Fibroblast of gingiva (primary cell): ENCODE measurements at regions not wholly inside any gene's neighbourhood (a gene's known extent, or its start where the extent isn't known, plus 50 kb on each side); places are given as distances from the start of the nearest gene placed in this dataset.

Source experiments
- DNase-seq: peaks from one replicate; pipeline ENCODE4 v3.0.0-alpha.2; 2011; ENCODE audit warnings: low read depth

DNA sequence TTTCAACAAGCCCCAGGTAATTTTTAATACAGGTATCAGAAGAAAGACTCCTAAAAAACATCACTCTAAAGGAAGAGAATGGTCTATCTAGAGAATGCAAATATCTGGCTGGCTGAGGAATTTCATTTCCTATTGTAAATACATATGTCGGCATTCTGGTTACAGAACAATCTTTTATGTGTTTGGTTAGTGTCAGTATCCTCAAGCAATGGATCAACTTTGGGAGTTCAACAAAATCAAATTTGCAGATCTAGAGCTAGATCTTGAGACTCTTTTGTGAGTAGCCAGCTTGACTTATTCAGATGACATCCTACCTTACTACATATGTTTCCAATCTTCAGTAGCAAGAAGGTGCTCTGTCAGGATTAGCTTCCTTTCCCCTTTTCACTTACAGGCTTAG, 145.1 kb downstream of the BTC start:
- no peak for DNase-seq

DNA sequence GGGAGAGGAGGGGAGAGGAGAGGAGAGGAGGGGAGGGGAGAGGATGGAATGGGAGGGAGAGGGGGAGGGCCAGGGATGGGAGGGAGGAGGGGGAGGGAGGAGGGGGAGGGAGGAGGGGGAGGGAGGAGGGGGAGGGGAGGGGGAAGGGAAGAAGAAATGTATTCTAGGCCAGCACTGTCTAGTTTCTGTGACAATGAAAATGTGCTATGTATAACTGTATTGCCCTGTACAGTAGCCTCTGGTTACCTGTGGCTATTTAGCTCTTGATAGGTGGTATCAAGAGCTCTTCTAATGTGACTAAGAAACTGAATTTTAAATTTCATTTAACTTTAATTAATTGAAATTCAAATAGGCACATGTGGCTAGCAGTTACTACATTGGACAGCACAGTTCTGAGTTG, 143.1 kb downstream of the BTC start:
- DNase-seq = no peak

DNA sequence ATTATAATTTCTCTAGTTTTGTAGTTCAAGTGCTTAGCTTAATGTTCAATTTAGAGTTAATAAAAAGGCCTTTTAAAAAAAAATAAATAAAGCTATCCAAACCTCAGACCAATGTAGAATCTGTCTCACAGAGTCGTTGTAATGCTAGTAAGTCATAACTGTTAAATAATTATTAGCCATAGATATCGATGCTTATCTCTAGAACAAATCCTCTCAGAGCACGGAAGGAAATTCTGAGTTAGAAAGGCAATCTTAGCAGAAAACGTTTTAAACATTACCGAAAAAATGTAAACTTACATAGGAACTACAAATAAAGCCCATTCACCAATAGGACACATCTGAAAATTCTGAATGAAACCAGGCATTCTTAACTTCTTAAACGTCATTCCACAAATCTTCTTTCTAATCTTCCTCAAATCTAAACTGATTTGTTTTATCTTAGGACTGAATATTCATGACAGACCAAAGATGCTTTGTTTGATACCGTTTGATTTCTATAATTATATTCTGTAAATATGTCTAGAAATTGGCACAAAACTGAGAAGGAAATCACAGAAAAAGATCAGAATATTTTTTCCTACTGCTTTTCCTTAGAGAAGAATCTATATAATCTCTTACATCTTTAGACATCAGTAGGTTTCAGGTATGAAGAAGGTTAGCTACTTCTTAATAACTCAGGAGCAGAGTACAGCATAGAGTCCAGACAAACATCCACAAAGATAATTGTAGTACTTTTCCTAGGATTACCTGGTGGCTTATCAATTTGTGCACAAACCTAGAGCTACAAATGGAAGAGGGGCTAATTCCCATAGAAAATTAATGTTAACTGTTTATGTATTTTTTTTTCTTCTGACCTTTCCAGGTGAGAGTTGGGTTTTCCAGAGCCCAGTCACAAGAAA, 140.7 kb downstream of the BTC start:
- no peak for DNase-seq

DNA sequence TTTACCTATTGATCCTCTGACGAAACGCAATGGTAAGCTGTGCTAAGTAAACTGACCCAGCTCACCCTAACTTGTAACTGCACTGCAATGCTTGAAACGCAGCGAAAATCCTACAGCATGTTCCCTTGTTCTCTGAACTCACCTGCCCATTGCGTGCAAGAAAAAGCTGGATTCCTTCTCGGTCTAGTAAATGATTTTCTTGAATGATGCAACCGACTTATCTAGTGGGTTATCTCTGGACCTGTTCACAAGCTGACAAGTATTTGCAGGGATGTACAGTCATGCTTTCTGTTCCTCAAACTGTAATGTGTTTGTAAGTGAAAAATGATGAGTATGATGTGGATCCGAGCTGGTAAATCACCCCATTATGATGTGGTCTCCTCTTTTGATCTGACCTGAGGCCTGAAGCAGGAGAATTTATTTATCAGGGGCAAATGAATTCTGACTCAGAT, 140.1 kb downstream of the BTC start:
- no peak for DNase-seq

GRCh38 chr4:74656596-74656995, 137.7 kb downstream of the BTC start:
- no peak for DNase-seq

DNA sequence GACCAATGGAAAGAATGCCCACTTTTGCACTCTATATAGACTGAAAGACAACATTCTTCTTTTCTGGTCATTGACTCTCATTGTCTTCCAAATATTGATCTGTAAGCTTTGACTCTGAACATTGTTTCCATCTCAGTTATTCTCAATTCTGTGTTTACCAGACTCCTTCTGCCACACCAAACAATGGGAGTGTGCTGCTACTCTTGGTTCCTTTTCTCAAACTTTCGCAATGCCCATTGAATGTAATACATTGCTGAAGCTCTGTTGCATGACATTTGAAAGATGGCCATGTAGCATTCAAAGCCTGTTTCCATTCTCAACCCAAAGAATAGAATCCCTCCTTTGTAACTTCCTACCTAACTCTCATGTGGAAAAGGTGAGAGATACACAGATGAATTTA, 136.2 kb downstream of the BTC start:
- DNase-seq = peak; percentile 18

- DNase-seq = peak; percentile 98
Observed at GRCh38 chr4:74659576-74660411, 134.5 kb downstream of the BTC start.

- no peak for DNase-seq
Observed at GRCh38 chr4:74660866-74661265, 133.5 kb downstream of the BTC start.

- DNase-seq = peak; percentile 86
Observed at GRCh38 chr4:74661427-74662201, 132.7 kb downstream of the BTC start.

DNA sequence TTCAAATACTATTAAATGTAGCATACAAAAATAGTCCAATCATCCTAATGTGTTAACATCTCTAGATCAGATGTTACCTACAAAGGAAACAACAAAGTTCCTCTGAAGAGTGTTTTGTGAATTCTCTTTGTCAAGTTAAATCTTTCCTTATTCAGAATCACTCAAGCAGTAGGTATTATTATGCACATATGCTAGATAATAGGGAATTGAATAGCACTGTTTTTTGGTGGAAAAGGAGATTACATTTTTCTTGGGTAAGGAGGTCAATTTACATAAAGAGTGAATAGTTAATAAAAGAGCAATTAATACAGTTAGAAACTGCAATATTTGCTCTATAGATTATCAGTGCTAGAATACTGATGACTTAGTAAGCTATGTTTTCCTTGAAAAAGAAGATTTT, 130.7 kb downstream of the BTC start:
- no peak for DNase-seq

DNA sequence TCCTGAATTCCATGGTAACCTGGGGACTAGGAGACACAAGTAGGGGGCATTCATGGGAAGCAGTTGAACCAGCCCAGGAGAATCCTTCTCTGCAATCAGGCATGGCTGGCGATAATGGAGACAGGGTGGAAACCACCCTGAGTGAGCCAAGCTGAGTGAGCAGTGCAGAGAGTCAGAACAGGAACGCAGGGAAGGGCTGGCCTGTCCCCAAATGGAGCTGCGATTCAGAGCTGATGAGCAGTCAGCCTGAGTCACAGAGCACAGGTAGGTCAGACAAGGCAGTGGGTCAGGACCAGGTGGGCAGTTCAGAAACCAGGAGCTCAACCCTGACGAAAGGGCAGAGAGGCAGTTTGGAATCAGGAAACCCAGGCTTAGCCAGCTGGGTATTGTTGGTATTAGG, 129.0 kb downstream of the BTC start:
- no peak for DNase-seq

GRCh38 chr4:74665876-74666275, 128.4 kb downstream of the BTC start:
- DNase-seq = no peak

GRCh38 chr4:74667438-74667837, 126.9 kb downstream of the BTC start:
- no peak for DNase-seq

DNA sequence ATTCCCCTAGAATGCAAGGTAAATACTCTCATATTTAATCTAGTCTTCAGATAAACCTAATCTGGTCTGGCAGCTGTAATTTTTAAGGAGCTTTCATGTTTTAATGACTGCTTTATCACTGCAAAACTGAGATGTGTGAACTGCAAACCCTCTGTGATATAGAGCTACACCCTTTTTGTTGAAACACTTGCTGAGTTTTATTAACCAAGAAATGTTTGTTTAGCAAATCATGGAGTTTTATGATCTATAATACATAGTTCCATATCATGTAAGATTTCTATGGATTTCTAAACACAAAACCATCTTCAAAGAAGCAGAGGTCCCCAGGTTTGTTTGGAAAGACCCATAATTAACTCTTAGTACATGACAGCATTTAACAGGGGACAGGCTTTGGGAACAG, 126.4 kb downstream of the BTC start:
- no peak for DNase-seq

DNA sequence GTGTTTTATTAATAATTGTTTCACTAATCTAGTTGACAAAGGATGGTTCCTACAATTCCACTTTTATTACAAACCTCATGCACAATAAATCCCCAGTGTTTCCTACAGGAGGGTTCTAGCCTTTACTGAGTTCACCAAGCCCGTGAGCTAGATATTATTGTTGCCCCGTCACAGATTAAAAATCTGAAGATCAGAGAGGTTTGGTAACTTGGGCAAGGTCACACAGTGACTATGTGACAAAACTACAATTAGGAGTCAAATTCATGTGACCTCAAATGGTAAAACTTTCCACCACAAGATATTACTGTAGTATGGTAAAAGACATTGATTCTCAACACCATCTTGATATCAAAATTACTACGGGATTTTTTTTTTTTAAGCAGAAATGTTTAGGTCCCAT, 124.6 kb downstream of the BTC start:
- DNase-seq = no peak

- DNase-seq = no peak
Observed at GRCh38 chr4:74670583-74670982, 123.7 kb downstream of the BTC start.

DNA sequence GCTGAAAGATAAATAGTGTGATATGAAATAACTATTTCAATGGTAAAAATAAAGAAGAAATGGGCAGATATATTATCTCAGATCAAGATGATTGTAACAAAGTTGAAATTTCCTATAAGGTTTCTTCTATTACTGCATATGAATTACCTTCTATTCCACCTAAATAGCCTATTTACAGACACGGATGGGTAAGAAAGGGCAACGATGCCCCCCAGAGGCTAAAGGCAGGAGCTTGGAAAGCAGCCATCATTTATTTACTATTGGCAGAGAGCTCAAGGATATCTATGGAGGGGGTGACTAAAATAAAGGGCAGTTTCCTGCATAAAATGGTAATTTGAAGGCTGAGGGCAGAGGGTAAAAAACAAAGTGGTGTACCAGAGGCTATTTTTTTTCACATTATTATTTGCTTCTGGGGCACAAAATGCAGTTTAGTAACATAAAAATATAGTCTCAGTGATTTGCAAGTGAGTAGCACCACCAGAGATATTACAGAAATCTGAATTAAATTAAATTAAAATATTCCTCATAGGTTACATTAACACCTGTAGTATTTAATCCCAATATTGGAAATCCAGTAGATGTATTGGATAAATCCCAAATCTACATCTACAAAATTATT, 123.1 kb downstream of the BTC start:
- DNase-seq = peak; percentile 58

DNA sequence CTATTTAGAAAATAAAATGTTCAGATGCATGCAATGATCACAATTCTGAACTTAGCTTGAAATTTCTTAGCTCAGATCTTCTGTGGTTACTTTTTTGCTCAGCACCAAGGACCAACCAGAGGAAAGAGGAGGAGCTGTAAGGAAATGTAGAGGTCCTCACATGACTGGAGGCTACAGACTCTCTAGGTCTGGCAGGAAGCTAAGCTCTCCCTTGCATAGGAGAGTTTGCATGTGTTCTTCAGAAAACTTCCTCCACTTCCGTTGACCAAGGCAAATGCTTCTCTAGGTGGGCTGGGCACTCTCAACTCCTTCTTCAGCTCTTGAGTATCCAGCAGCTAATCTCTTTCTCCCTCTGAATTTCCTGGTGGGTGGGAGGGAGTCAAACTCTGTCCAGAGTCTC, 119.6 kb downstream of the BTC start:
- DNase-seq = no peak

GRCh38 chr4:74675673-74676279, 118.5 kb downstream of the BTC start:
- DNase-seq = peak; percentile 52

- peak; percentile 68 for DNase-seq
Observed at GRCh38 chr4:74682567-74683359, 111.6 kb downstream of the BTC start.

DNA sequence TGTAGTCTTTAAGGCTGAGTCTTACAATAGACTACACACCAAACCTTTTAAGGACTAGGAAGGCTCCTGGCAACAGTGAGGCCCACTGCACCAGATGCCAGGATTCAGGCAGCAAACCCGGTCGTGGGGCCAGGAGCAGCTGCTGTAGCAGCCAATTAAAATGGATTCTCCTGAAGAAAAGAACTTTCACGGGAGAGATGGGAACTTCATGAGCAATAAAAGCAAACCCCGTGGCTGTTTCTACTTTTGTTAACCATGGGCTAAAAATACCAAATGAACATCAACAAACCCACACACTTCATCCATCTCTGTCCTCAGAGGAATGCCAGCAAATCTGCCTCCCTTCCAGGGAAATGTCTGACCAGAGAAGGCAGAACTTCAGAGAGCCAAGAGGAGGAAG, 101.4 kb downstream of the BTC start:
- no peak for DNase-seq
